Keratinocyte (primary cell): ENCODE measurements at regions not wholly inside any gene's neighbourhood (a gene's known extent, or its start where the extent isn't known, plus 50 kb on each side); places are given as distances from the start of the nearest gene placed in this dataset.
A peak's percentile ranks its signal among the peaks of the same experiment; 100 is the strongest.

Source experiments
- DNase-seq: peaks from one replicate; pipeline ENCODE4 v3.0.0-alpha.2; 2011; ENCODE audit warnings: low read depth, missing footprints, low spot score
- FAIRE-seq: peaks from 2 replicates; lab custom pipeline; 2011; peaks lifted over from hg19 to GRCh38; lab: Jason Lieb, UNC
- H2AFZ ChIP-seq: 2 replicates; pipeline ENCODE4 v1.6.0; 2012; ENCODE audit warnings: low read length, control low read depth, inconsistent platforms; ENCODE audit not compliant: control insufficient read depth
- H3K27ac ChIP-seq: 2 replicates; pipeline ENCODE4 v1.5.1; 2011; ENCODE audit warnings: low read length; ENCODE audit not compliant: control insufficient read depth, insufficient read depth
- H3K27me3 ChIP-seq: 3 replicates; pipeline ENCODE4 v1.6.0; 2011; ENCODE audit warnings: low read length; ENCODE audit not compliant: control insufficient read depth, insufficient read depth; ENCODE audit errors: extremely low read depth
- H3K36me3 ChIP-seq, 2 experiments: 2 replicates in 1 of 2; 3 replicates in 1 of 2; pipeline ENCODE4 v1.5.1; 2011; ENCODE audit warnings: low read length in 2 of 2, mild to moderate bottlenecking in 1 of 2; ENCODE audit not compliant: control insufficient read depth in 2 of 2, insufficient read depth in 2 of 2; ENCODE audit errors: extremely low read depth in 1 of 2
- H3K4me1 ChIP-seq: 3 replicates; pipeline ENCODE4 v1.5.1; 2011; ENCODE audit warnings: low read length; ENCODE audit not compliant: control insufficient read depth, insufficient read depth; ENCODE audit errors: extremely low read depth
- H3K4me2 ChIP-seq: 3 replicates; pipeline ENCODE4 v1.6.0; 2011; ENCODE audit warnings: low read depth, low read length; ENCODE audit not compliant: control insufficient read depth, insufficient read depth; ENCODE audit errors: extremely low read depth
- H3K4me3 ChIP-seq, 3 experiments: fragments of 200-600 bp in 1 of 3; sonication (generic) in 1 of 3; 2 replicates in 2 of 3; 3 replicates in 1 of 3; pipeline ENCODE4 v1.5.1; 2011 to 2016; ENCODE audit warnings: low read length in 3 of 3, mild to moderate bottlenecking in 3 of 3, control low read depth in 2 of 3, inconsistent platforms in 1 of 3, low read depth in 1 of 3, mixed read lengths in 1 of 3, mixed run types in 1 of 3, moderate library complexity in 1 of 3; ENCODE audit not compliant: control insufficient read depth in 2 of 3, insufficient read depth in 2 of 3; ENCODE audit errors: extremely low read depth in 1 of 3
- H3K79me2 ChIP-seq: 2 replicates; pipeline ENCODE4 v1.6.0; 2012; ENCODE audit warnings: low read length; ENCODE audit not compliant: control insufficient read depth, insufficient read depth
- H3K9ac ChIP-seq: 3 replicates; pipeline ENCODE4 v1.6.0; 2011; ENCODE audit warnings: low read length; ENCODE audit not compliant: control insufficient read depth, insufficient read depth; ENCODE audit errors: extremely low read depth
- H3K9me1 ChIP-seq: 3 replicates; pipeline ENCODE4 v1.6.0; 2011; ENCODE audit warnings: low read length; ENCODE audit not compliant: control insufficient read depth, insufficient read depth; ENCODE audit errors: extremely low read depth
- H3K9me3 ChIP-seq: 2 replicates; pipeline ENCODE4 v1.5.1; 2012; ENCODE audit warnings: low read depth, low read length; ENCODE audit not compliant: control insufficient read depth
- H4K20me1 ChIP-seq: 3 replicates; pipeline ENCODE4 v1.6.0; 2011; ENCODE audit warnings: low read length; ENCODE audit not compliant: control insufficient read depth, insufficient read depth; ENCODE audit errors: extremely low read depth
- CTCF ChIP-seq, 3 experiments: IDR thresholded peaks in 1 of 3; conservative IDR thresholded peaks in 1 of 3; optimal IDR thresholded peaks in 1 of 3; 2 replicates in 2 of 3; 3 replicates in 1 of 3; pipeline versions ENCODE3 to v1.5.1; 2011; ENCODE audit warnings: low read length in 3 of 3, mild to moderate bottlenecking in 3 of 3, moderate library complexity in 2 of 3, control low read depth in 1 of 3, inconsistent platforms in 1 of 3; ENCODE audit not compliant: insufficient read depth in 2 of 3; ENCODE audit errors: extremely low read depth in 1 of 3
- EZH2 ChIP-seq: IDR thresholded peaks from one replicate; pipeline ENCODE4 v1.6.1; 2012; ENCODE audit warnings: inconsistent platforms, mild to moderate bottlenecking, low read length, moderate library complexity
- dilution Hi-C: fragments of 300-500 bp; cut with MboI; formaldehyde crosslinking; loops from one replicate; pipeline ENCODE4 v1.7.0; 2020; ENCODE audit warnings: low sequenced_read_pairs; ENCODE audit not compliant: extremely low pct_ligation_motif_present

- TF ChIP-seq CTCF (optimal IDR thresholded peaks at IDR 0.05 in 1 of 3, IDR thresholded peaks at IDR 0.05 in 1 of 3, conservative IDR thresholded peaks at IDR 0.05 in 1 of 3; ENCODE audit: extremely low read depth in 1 of 3, insufficient read depth in 2 of 3, low read length in 3 of 3) (no peak), EZH2 (no peak)
- peak overlapping the region; percentile 40 for H3K9ac ChIP-seq
- no peaks in the 10 kb centered on the region for H3K9me3 ChIP-seq
- H3K36me3 ChIP-seq: no peaks in the 10 kb centered on the region
- H4K20me1 ChIP-seq: no peaks in the 10 kb centered on the region
- no peaks in the 10 kb centered on the region for H3K79me2 ChIP-seq
- peak overlapping the region; percentile 60 for H2AFZ ChIP-seq
- no peaks in the 10 kb centered on the region for H3K27me3 ChIP-seq
- FAIRE-seq (peak; percentile 79), DNase-seq (no peak)
- H3K4me1 ChIP-seq: peaks cover 14% of the 10 kb centered on the region
- dilution Hi-C loops: no loop called here
- peak overlapping the region; percentile 57 for H3K27ac ChIP-seq
- H3K9me1 ChIP-seq: no peaks in the 10 kb centered on the region
- H3K4me2 ChIP-seq: peak overlapping the region; percentile 77
- peak overlapping the region in 2 of 3 experiments; percentile 28 to 48 for H3K4me3 ChIP-seq
These were observed 314.1 kb downstream of the CD83 start for GRCh38 chr6:14431385-14432330.

GRCh38 chr6:14434916-14435690 is 317.5 kb downstream of the CD83 start:
- H3K4me3 ChIP-seq: no peak overlapping the region
- H3K4me1 ChIP-seq: peaks cover 14% of the 10 kb centered on the region
- H3K9ac ChIP-seq: no peak overlapping the region
- no peaks in the 10 kb centered on the region for H3K9me3 ChIP-seq
- no peaks in the 10 kb centered on the region for H3K79me2 ChIP-seq
- no peak overlapping the region for H3K27ac ChIP-seq
- H3K36me3 ChIP-seq: no peaks in the 10 kb centered on the region
- no peaks in the 10 kb centered on the region for H4K20me1 ChIP-seq
- no peak for DNase-seq
- H3K9me1 ChIP-seq: no peaks in the 10 kb centered on the region
- no peak for TF ChIP-seq EZH2
- no peak for TF ChIP-seq CTCF (optimal IDR thresholded peaks at IDR 0.05 in 1 of 3, IDR thresholded peaks at IDR 0.05 in 1 of 3, conservative IDR thresholded peaks at IDR 0.05 in 1 of 3; ENCODE audit: extremely low read depth in 1 of 3, insufficient read depth in 2 of 3, low read length in 3 of 3)
- no peaks in the 10 kb centered on the region for H3K27me3 ChIP-seq
- no peak overlapping the region for H3K4me2 ChIP-seq
- H2AFZ ChIP-seq: no peak overlapping the region
- peak; percentile 26 for FAIRE-seq
- dilution Hi-C loops: no loop called here
